GM18511 (cell line): ENCODE measurements at regions not wholly inside any gene's neighbourhood (a gene's known extent, or its start where the extent isn't known, plus 50 kb on each side); places are given as distances from the start of the nearest gene placed in this dataset.

Experiments
- ATAC-seq: cut with Tn5 transposase; IDR thresholded peaks from one replicate; pipeline ENCODE4 v1.9.1; 2021; ENCODE audit warnings: mild to moderate bottlenecking, moderate library complexity; ENCODE audit not compliant: unreplicated experiment

DNA sequence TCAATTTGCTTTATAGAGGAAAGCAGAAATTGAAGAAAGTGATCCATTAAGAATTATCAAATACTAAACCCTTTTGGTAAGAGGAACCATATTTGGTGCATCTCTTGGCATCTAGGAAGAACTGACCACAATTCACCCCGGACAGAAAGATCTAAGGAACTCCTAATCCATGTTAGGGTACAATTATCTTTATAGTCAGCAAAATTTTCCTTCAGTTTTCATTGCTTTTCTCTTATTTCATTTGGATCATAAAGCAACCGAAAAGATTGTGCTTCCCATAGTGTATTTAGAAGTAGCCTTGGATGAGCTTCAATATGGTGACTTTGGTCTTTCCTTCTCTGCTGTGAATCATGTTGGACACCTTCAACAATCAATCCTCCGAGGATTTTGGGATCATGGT lies 50.1 kb upstream of the IGFBP5 start:
- ATAC-seq = no peak
